ENCODE measurements at regions not wholly inside any gene's neighbourhood (a gene's known extent, or its start where the extent isn't known, plus 50 kb on each side); places are given as distances from the start of the nearest gene placed in this dataset.
"Not testable (repeated sequence)": the region's sequence is repeated elsewhere in the genome, so short reads cannot be mapped to it uniquely, and the experiment has no call there.

- not testable (repeated sequence) for TF ChIP-seq CTCF (optimal IDR thresholded peaks at IDR 0.05 in 1 of 3, IDR thresholded peaks at IDR 0.05 in 1 of 3, conservative IDR thresholded peaks at IDR 0.05 in 1 of 3; ENCODE audit: extremely low read depth in 1 of 3, insufficient read depth in 2 of 3, low read length in 3 of 3); EZH2 (IDR thresholded peaks at IDR 0.05; ENCODE audit: low read length)
These were observed 290.7 kb downstream of the CCDC74A start for GRCh38 chr2:131818267-131818973.
